Activated T-cell treated with anti-CD3 and anti-CD28 coated beads, Interleukin-2, amount 50 U/mL, for 72 hours (primary cell): ENCODE measurements at regions not wholly inside any gene's neighbourhood (a gene's known extent, or its start where the extent isn't known, plus 50 kb on each side); places are given as distances from the start of the nearest gene placed in this dataset.

Experiments
- ATAC-seq, 2 donors: fragments of 150-1000 bp; cut with Tn5 transposase; replicated peaks in 1 of 2; 2 replicates each; pipeline ENCODE4 v1.10.0; 2021; ENCODE audit warnings: moderate library complexity in 2 of 2, mild to moderate bottlenecking in 1 of 2
- DNase-seq, 2 donors: peaks; one replicate each; pipeline ENCODE4 v3.0.0; 2021 to 2022; ENCODE audit warnings: mixed read lengths in 1 of 2
- H3K27ac Mint-ChIP-seq: one replicate; pipeline ENCODE4 v1.8.0; 2022; ENCODE audit warnings: mild to moderate bottlenecking, moderate library complexity, mixed read lengths
- H3K27me3 Mint-ChIP-seq: one replicate; pipeline ENCODE4 v1.8.0; 2022; ENCODE audit warnings: low read depth, mixed read lengths
- H3K36me3 Mint-ChIP-seq, 2 donors: one replicate each; pipeline ENCODE4 v1.8.0; 2022; ENCODE audit warnings: mixed read lengths in 2 of 2, mild to moderate bottlenecking in 1 of 2; ENCODE audit not compliant: insufficient read depth in 2 of 2
- H3K4me1 Mint-ChIP-seq: one replicate; pipeline ENCODE4 v1.8.0; 2022; ENCODE audit warnings: low read depth, mixed read lengths
- H3K4me3 Mint-ChIP-seq, 2 donors: one replicate each; pipeline ENCODE4 v1.8.0; 2022; ENCODE audit warnings: mild to moderate bottlenecking in 2 of 2, mixed read lengths in 2 of 2, moderate library complexity in 2 of 2
- H3K9me3 Mint-ChIP-seq, 2 donors: one replicate each; pipeline ENCODE4 v1.8.0; 2022; ENCODE audit warnings: mixed read lengths in 2 of 2

GRCh38 chr16:74033441-74033995, 263.1 kb upstream of the PSMD7 start:
- no peak overlapping the region for H3K27ac Mint-ChIP-seq
- no peak for ATAC-seq
- no peaks in the 10 kb centered on the region for H3K36me3 Mint-ChIP-seq

GRCh38 chr16:74031551-74031950, 265.1 kb upstream of the PSMD7 start:
- Mint-ChIP-seq H3K4me1 (no peaks in the 10 kb centered on the region), H3K4me3 (no peak overlapping the region), H3K9me3 (no peaks in the 10 kb centered on the region), H3K36me3 (no peaks in the 10 kb centered on the region), H3K27me3 (peaks cover 7% of the 10 kb centered on the region), H3K27ac (no peak overlapping the region)
- no peak for DNase-seq
- no peak for ATAC-seq

More at GRCh38 chr16:74033441-74033995, 263.1 kb upstream of the PSMD7 start:
- Mint-ChIP-seq H3K4me3 (no peak overlapping the region), H3K9me3 (no peaks in the 10 kb centered on the region), H3K27me3 (peaks cover 4% of the 10 kb centered on the region), H3K4me1 (no peaks in the 10 kb centered on the region)
- DNase-seq: no peak

- H3K9me3 Mint-ChIP-seq: no peaks in the 10 kb centered on the region
- DNase-seq (no peak), ATAC-seq (no peak)
- H3K27me3 Mint-ChIP-seq: peaks cover 12% of the 10 kb centered on the region
- H3K36me3 Mint-ChIP-seq: no peaks in the 10 kb centered on the region
- H3K27ac Mint-ChIP-seq: no peak overlapping the region
- H3K4me3 Mint-ChIP-seq: no peak overlapping the region
- no peaks in the 10 kb centered on the region for H3K4me1 Mint-ChIP-seq
Observed at GRCh38 chr16:74030000-74030706, 266.5 kb upstream of the PSMD7 start.

GRCh38 chr16:74029115-74029792, 267.4 kb upstream of the PSMD7 start:
- peaks cover 12% of the 10 kb centered on the region for H3K27me3 Mint-ChIP-seq
- no peak for ATAC-seq
- no peak for DNase-seq
- no peaks in the 10 kb centered on the region for H3K9me3 Mint-ChIP-seq
- no peaks in the 10 kb centered on the region for H3K36me3 Mint-ChIP-seq
- H3K27ac Mint-ChIP-seq: no peak overlapping the region
- H3K4me1 Mint-ChIP-seq: no peaks in the 10 kb centered on the region
- H3K4me3 Mint-ChIP-seq: no peak overlapping the region

- Mint-ChIP-seq H3K4me3 (no peak overlapping the region), H3K4me1 (no peaks in the 10 kb centered on the region), H3K27me3 (peaks cover 8% of the 10 kb centered on the region), H3K36me3 (no peaks in the 10 kb centered on the region), H3K9me3 (no peaks in the 10 kb centered on the region), H3K27ac (no peak overlapping the region)
- ATAC-seq (no peak), DNase-seq (no peak)
Observed at GRCh38 chr16:74026373-74027281, 270.0 kb upstream of the PSMD7 start.

GRCh38 chr16:74024953-74025352, 271.7 kb upstream of the PSMD7 start:
- H3K36me3 Mint-ChIP-seq: no peaks in the 10 kb centered on the region
- no peak for ATAC-seq
- no peak for DNase-seq
- H3K4me1 Mint-ChIP-seq: no peaks in the 10 kb centered on the region
- H3K27ac Mint-ChIP-seq: no peak overlapping the region
- H3K9me3 Mint-ChIP-seq: no peaks in the 10 kb centered on the region
- H3K4me3 Mint-ChIP-seq: no peak overlapping the region
- H3K27me3 Mint-ChIP-seq: peaks cover 8% of the 10 kb centered on the region

GRCh38 chr16:74020095-74020670, 276.4 kb upstream of the PSMD7 start:
- DNase-seq: no peak
- H3K4me3 Mint-ChIP-seq: no peak overlapping the region
- no peaks in the 10 kb centered on the region for H3K27me3 Mint-ChIP-seq
- H3K36me3 Mint-ChIP-seq: no peaks in the 10 kb centered on the region
- H3K4me1 Mint-ChIP-seq: no peaks in the 10 kb centered on the region
- ATAC-seq: no peak
- no peak overlapping the region for H3K27ac Mint-ChIP-seq
- H3K9me3 Mint-ChIP-seq: peaks cover under 1% of the 10 kb centered on the region in 2 donors

- Mint-ChIP-seq H3K4me1 (no peaks in the 10 kb centered on the region), H3K36me3 (no peaks in the 10 kb centered on the region), H3K4me3 (no peak overlapping the region), H3K27ac (no peak overlapping the region), H3K9me3 (peaks cover 2 to 3% of the 10 kb centered on the region in 2 donors), H3K27me3 (no peaks in the 10 kb centered on the region)
- DNase-seq (no peak), ATAC-seq (no peak)
Observed at GRCh38 chr16:74019612-74020011, 277.0 kb upstream of the PSMD7 start.

GRCh38 chr16:74015953-74016352, 280.7 kb upstream of the PSMD7 start:
- Mint-ChIP-seq H3K27ac (no peak overlapping the region), H3K4me1 (no peaks in the 10 kb centered on the region), H3K9me3 (peaks cover 2 to 5% of the 10 kb centered on the region in 2 donors), H3K36me3 (no peaks in the 10 kb centered on the region), H3K27me3 (no peaks in the 10 kb centered on the region), H3K4me3 (no peak overlapping the region)
- ATAC-seq (no peak), DNase-seq (no peak)

GRCh38 chr16:73998707-73999106, 297.9 kb upstream of the PSMD7 start:
- H3K9me3 Mint-ChIP-seq: peaks cover 3 to 4% of the 10 kb centered on the region in 2 donors
- no peak overlapping the region for H3K27ac Mint-ChIP-seq
- DNase-seq (no peak), ATAC-seq (no peak)
- no peaks in the 10 kb centered on the region for H3K27me3 Mint-ChIP-seq
- H3K4me1 Mint-ChIP-seq: no peaks in the 10 kb centered on the region
- no peak overlapping the region for H3K4me3 Mint-ChIP-seq
- no peaks in the 10 kb centered on the region for H3K36me3 Mint-ChIP-seq

GRCh38 chr16:73997971-73998370, 298.6 kb upstream of the PSMD7 start:
- DNase-seq (no peak), ATAC-seq (no peak)
- Mint-ChIP-seq H3K36me3 (no peaks in the 10 kb centered on the region), H3K9me3 (peaks cover 3 to 4% of the 10 kb centered on the region in 2 donors), H3K4me3 (no peak overlapping the region), H3K27ac (no peak overlapping the region), H3K27me3 (no peaks in the 10 kb centered on the region), H3K4me1 (no peaks in the 10 kb centered on the region)

- Mint-ChIP-seq H3K27me3 (no peaks in the 10 kb centered on the region), H3K4me1 (no peaks in the 10 kb centered on the region), H3K9me3 (peaks cover 3 to 4% of the 10 kb centered on the region in 2 donors), H3K4me3 (no peak overlapping the region), H3K27ac (no peak overlapping the region), H3K36me3 (no peaks in the 10 kb centered on the region)
- no peak for DNase-seq
- no peak for ATAC-seq
Observed at GRCh38 chr16:73997340-73997711, 299.3 kb upstream of the PSMD7 start.
